GM23248 (cell line): ENCODE measurements at regions not wholly inside any gene's neighbourhood (a gene's known extent, or its start where the extent isn't known, plus 50 kb on each side); places are given as distances from the start of the nearest gene placed in this dataset.

Experiments used
- DNase-seq: peaks from one replicate; pipeline ENCODE4 v3.0.0-alpha.2; 2015
- H2AFZ ChIP-seq: fragments of 200-600 bp; sonication (generic); 2 replicates; pipeline ENCODE4 v1.6.1; 2016; ENCODE audit warnings: antibody characterized with exemption
- H3F3A ChIP-seq: fragments of 200-600 bp; sonication (generic); 2 replicates; pipeline ENCODE4 v1.6.1; 2016; ENCODE audit warnings: mild to moderate bottlenecking, antibody characterized with exemption, mixed run types; ENCODE audit not compliant: insufficient read depth
- H3K27ac ChIP-seq: fragments of 200-600 bp; sonication (generic); 2 replicates; pipeline ENCODE4 v1.5.1; 2016; ENCODE audit warnings: mild to moderate bottlenecking
- H3K27me3 ChIP-seq: fragments of 200-600 bp; sonication (generic); replicated peaks from 2 replicates; pipeline ENCODE4 v1.6.1; 2016; ENCODE audit warnings: mild to moderate bottlenecking; ENCODE audit not compliant: insufficient read depth
- H3K36me3 ChIP-seq: fragments of 200-600 bp; sonication (generic); 2 replicates; pipeline ENCODE4 v1.6.1; 2016; ENCODE audit warnings: low read depth, mild to moderate bottlenecking
- H3K4me1 ChIP-seq: fragments of 200-600 bp; sonication (generic); 2 replicates; pipeline ENCODE4 v1.6.1; 2016; ENCODE audit warnings: mild to moderate bottlenecking; ENCODE audit not compliant: insufficient read depth
- H3K4me2 ChIP-seq: fragments of 200-600 bp; sonication (generic); one replicate; pipeline ENCODE4 v1.6.1; 2016; ENCODE audit warnings: mild to moderate bottlenecking; ENCODE audit not compliant: unreplicated experiment
- H3K4me3 ChIP-seq: fragments of 200-600 bp; sonication (generic); 2 replicates; pipeline ENCODE4 v1.5.1; 2016; ENCODE audit warnings: mild to moderate bottlenecking
- H3K79me2 ChIP-seq: fragments of 200-600 bp; sonication (generic); 2 replicates; pipeline ENCODE4 v1.6.1; 2016; ENCODE audit warnings: mild to moderate bottlenecking; ENCODE audit not compliant: insufficient read depth
- H3K9ac ChIP-seq: fragments of 200-600 bp; sonication (generic); 2 replicates; pipeline ENCODE4 v1.6.1; 2016; ENCODE audit warnings: mild to moderate bottlenecking
- H3K9me2 ChIP-seq: fragments of 200-600 bp; sonication (generic); 2 replicates; pipeline ENCODE4 v1.6.1; 2016; ENCODE audit warnings: mixed run types, mild to moderate bottlenecking, moderate library complexity; ENCODE audit not compliant: insufficient read depth
- H3K9me3 ChIP-seq: fragments of 200-600 bp; sonication (generic); one replicate; pipeline ENCODE4 v1.6.1; 2017; ENCODE audit warnings: low read depth
- H4K20me1 ChIP-seq: fragments of 200-600 bp; sonication (generic); 2 replicates; pipeline ENCODE4 v1.6.0; 2016; ENCODE audit not compliant: insufficient read depth
- EZH2 ChIP-seq: fragments of 200-600 bp; sonication (generic); IDR thresholded peaks from 2 replicates; pipeline ENCODE4 v1.6.1; 2018; ENCODE audit warnings: antibody characterized with exemption, mild to moderate bottlenecking; ENCODE audit not compliant: insufficient read depth, poor library complexity, severe bottlenecking
- EZH2phosphoT487 ChIP-seq: fragments of 200-600 bp; sonication (generic); IDR thresholded peaks from 2 replicates; pipeline ENCODE4 v1.6.1; 2018; ENCODE audit warnings: antibody characterized with exemption, moderate library complexity, mild to moderate bottlenecking, low read depth; ENCODE audit not compliant: insufficient read depth
- WGBS, 2 experiments: methylation state at CpG; one replicate each; pipeline ENCODE4 v1.1.6; 2015 to 2017; ENCODE audit warnings: low lambda C conversion rate in 2 of 2, low coverage in 1 of 2; ENCODE audit errors: missing lambda C conversion rate in 2 of 2; 5-methylcytosine and 5-hydroxymethylcytosine counted together
- in situ Hi-C: fragments of 300-500 bp; cut with MboI; formaldehyde crosslinking; loops from 2 replicates; pipeline ENCODE4 v1.15.0; 2020

DNA sequence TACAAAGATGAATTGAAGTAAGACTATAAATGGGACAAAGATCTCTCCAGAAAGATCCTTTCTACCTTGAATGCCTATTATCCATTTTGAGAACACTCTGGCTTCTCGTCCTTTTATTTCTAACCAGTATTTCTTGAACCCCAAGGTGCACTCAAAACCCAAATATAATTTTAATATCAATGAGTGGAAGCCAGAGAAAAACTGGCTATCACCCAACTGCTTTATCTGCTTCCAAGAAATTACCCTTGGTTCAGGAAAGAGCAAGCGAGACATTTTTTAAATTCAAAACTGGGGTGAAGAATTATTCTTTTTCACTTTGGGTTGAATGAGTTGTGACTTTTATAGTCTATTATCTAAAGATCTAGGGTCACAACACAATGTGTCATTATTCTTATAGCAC, 221.3 kb downstream of the PTH2R start:
- no peak overlapping the region for H3K4me3 ChIP-seq
- H3K9me3 ChIP-seq: no peaks in the 10 kb centered on the region
- no peaks in the 10 kb centered on the region for H3K79me2 ChIP-seq
- no peaks in the 10 kb centered on the region for H3K4me1 ChIP-seq
- no peak overlapping the region for H2AFZ ChIP-seq
- no peaks in the 10 kb centered on the region for H3K36me3 ChIP-seq
- H3K4me2 ChIP-seq: no peak overlapping the region
- H3K27ac ChIP-seq: no peak overlapping the region
- no peak overlapping the region for H3K9ac ChIP-seq
- no peaks in the 10 kb centered on the region for H4K20me1 ChIP-seq
- no peaks in the 10 kb centered on the region for H3K27me3 ChIP-seq
- H3F3A ChIP-seq: no peaks in the 10 kb centered on the region
- no peaks in the 10 kb centered on the region for H3K9me2 ChIP-seq
- in situ Hi-C loops: no loop called here
- WGBS, 2 experiments: 0 to 1% methylated on average over 2 of the region's 2 CpGs
- no peak for DNase-seq
- TF ChIP-seq EZH2 (no peak), EZH2phosphoT487 (no peak)

DNA sequence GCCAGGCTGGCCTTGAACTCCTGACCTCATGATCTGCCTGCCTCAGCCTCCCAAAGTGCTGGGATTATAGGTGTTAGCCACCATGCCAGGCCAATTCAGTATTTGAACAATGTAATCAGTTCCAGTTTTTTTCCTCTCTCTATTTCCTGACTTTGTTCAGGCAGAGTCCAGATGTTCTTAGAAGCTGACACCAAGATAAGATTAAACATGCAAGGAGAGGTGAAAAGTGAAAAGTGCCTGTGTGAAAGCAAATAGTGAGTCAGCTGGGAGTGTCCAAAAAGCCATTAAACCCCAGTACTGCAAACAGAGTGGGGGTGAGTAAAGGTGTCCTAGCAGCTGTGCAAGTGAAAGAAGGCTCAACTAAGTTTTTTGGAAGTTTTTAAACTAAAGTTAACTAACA, 231.5 kb downstream of the PTH2R start:
- in situ Hi-C loops: no loop called here
- H3K27ac ChIP-seq: no peak overlapping the region

DNA sequence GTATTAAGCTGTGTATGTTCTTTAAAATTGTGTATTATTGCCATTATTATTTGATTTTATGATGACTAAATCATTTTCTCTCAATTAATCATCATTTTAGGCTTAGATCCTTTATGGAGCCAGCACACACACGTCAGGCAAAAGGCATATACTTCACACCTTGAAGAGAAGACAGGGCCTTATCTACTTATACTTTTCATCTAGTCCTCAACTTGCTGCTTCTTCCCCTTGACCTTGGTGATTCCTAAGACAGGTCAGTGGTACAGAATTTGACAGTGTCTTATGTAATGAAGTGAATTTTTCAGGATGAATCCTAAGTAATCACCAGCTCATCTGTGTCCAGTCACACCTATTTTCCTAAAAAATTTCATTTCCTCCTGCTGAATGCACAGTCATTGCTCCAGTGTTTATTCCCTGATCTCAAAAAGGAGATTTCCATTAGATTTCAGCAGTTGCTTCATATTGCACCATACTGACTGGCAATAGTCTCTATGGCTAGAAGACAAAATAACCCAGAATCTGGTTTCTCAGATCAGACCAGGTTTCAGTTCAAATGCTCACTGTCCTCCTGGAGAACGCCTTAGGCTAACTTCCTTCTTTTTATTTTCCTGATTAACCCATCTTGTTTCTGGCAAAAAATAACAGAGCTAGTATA, 235.7 kb downstream of the PTH2R start:
- Histone ChIP-seq H3K27me3 (no peaks in the 10 kb centered on the region), H3K79me2 (no peaks in the 10 kb centered on the region), H3K9ac (no peak overlapping the region), H3F3A (no peaks in the 10 kb centered on the region), H3K9me2 (no peaks in the 10 kb centered on the region), H3K4me3 (no peak overlapping the region), H3K36me3 (no peaks in the 10 kb centered on the region), H4K20me1 (no peaks in the 10 kb centered on the region), H3K27ac (no peak overlapping the region), H3K4me1 (no peaks in the 10 kb centered on the region), H3K9me3 (no peaks in the 10 kb centered on the region), H3K4me2 (no peak overlapping the region), H2AFZ (no peak overlapping the region)
- no peak for TF ChIP-seq EZH2
- TF ChIP-seq EZH2phosphoT487: no peak
- 4 to 9% methylated on average over 2 of the region's 2 CpGs for WGBS, 2 experiments
- in situ Hi-C loops: no loop called here
- DNase-seq: no peak

More for the DNA sequence above, 231.5 kb downstream of the PTH2R start:
- Histone ChIP-seq H3K9me2 (no peaks in the 10 kb centered on the region), H3F3A (no peaks in the 10 kb centered on the region), H3K79me2 (no peaks in the 10 kb centered on the region), H3K9ac (no peak overlapping the region), H3K36me3 (no peaks in the 10 kb centered on the region), H2AFZ (no peak overlapping the region), H3K9me3 (no peaks in the 10 kb centered on the region), H3K27me3 (no peaks in the 10 kb centered on the region), H3K4me1 (no peaks in the 10 kb centered on the region), H3K4me3 (no peak overlapping the region), H3K4me2 (no peak overlapping the region), H4K20me1 (no peaks in the 10 kb centered on the region)
- DNase-seq: no peak
- TF ChIP-seq EZH2 (no peak), EZH2phosphoT487 (no peak)

DNA sequence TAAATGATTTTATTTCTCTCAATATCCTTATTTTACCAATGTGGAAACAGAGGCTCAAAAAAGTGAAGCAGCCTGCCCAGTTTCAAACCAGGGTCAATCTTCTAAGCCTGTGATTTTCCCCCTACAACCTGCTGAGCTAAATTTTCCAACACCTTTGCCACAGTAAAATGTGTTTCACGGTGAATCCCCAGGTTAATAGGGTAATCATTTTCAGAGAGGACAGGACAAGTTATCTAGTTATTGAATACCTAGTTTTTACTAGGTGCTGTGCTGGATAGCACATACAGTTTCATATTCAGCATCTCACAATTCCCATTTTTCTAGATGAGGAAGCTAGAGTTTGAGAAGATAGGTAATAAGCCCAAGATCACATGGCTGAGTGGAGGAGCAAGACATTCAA, 236.6 kb downstream of the PTH2R start:
- no peaks in the 10 kb centered on the region for H3K79me2 ChIP-seq
- H3K4me2 ChIP-seq: no peak overlapping the region
- H3F3A ChIP-seq: no peaks in the 10 kb centered on the region
- no peak overlapping the region for H3K27ac ChIP-seq
- no peak overlapping the region for H2AFZ ChIP-seq
- H3K9me2 ChIP-seq: no peaks in the 10 kb centered on the region
- H3K9ac ChIP-seq: no peak overlapping the region
- no peaks in the 10 kb centered on the region for H3K9me3 ChIP-seq
- no peak overlapping the region for H3K4me3 ChIP-seq
- no peak for TF ChIP-seq EZH2
- H3K36me3 ChIP-seq: no peaks in the 10 kb centered on the region
- in situ Hi-C loops: no loop called here
- no peaks in the 10 kb centered on the region for H3K4me1 ChIP-seq
- no peak for DNase-seq
- no peaks in the 10 kb centered on the region for H3K27me3 ChIP-seq
- no peaks in the 10 kb centered on the region for H4K20me1 ChIP-seq
- WGBS, 2 experiments: 3 to 11% methylated on average over 1 of the region's 1 CpG

DNA sequence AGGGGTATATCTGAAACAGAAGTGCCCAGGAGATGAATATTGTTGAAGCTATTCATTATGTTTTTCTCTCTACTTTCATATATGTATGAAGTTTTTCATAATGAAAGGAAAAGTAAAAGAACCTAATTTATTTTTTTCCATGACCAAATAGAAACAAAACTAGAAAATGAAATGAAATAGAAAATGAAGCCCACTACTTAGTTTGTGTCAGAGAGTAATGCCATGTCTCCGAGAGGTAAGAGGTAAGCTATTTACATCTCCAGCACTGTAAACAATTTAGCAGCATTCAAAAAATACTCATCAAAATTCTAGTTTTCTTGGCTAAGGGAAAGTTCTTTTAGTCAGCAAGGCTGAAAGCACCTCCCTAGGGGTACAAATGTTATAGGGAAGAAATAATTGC, 238.6 kb downstream of the PTH2R start:
- Histone ChIP-seq H3K9me3 (peaks cover 2% of the 10 kb centered on the region), H3K79me2 (no peaks in the 10 kb centered on the region), H4K20me1 (no peaks in the 10 kb centered on the region), H2AFZ (no peak overlapping the region), H3K9me2 (no peaks in the 10 kb centered on the region), H3K4me3 (no peak overlapping the region), H3K4me1 (no peaks in the 10 kb centered on the region), H3K9ac (no peak overlapping the region), H3K36me3 (no peaks in the 10 kb centered on the region), H3K4me2 (no peak overlapping the region), H3K27me3 (no peaks in the 10 kb centered on the region), H3K27ac (no peak overlapping the region), H3F3A (no peaks in the 10 kb centered on the region)
- DNase-seq: no peak
- TF ChIP-seq EZH2 (no peak), EZH2phosphoT487 (no peak)
- 32 to 33% methylated on average over 1 of the region's 1 CpG for WGBS, 2 experiments
- in situ Hi-C loops: no loop called here
